Motor neuron (in vitro differentiated cells): ENCODE measurements at regions not wholly inside any gene's neighbourhood (a gene's known extent, or its start where the extent isn't known, plus 50 kb on each side); places are given as distances from the start of the nearest gene placed in this dataset.

Experiments
- ATAC-seq, 8 experiments: fragments of 200-7000 bp; cut with Tn5 transposase; replicated peaks in 6 of 8; 2 replicates each; pipeline ENCODE4 v1.8.0; 2021; ENCODE audit warnings: mild to moderate bottlenecking in 8 of 8, moderate library complexity in 8 of 8
- H3K27ac ChIP-seq, 2 donors: fragments of 250-450 bp; sonication (Bioruptor Pico); 2 replicates each; pipeline ENCODE4 v1.9.0; 2021; ENCODE audit warnings: antibody characterized with exemption in 2 of 2, mild to moderate bottlenecking in 2 of 2, moderate library complexity in 1 of 2
- H3K4me1 ChIP-seq, 2 donors: fragments of 250-450 bp; sonication (Bioruptor Pico); replicated peaks in 1 of 2; 2 replicates each; pipeline ENCODE4 v1.6.1; 2021; ENCODE audit warnings: antibody characterized with exemption in 2 of 2, mild to moderate bottlenecking in 2 of 2, moderate library complexity in 1 of 2
- H3K4me3 ChIP-seq, 5 donors: fragments of 250-450 bp; sonication (Bioruptor Pico); 2 replicates each; pipeline ENCODE4 v1.9.0; 2021; ENCODE audit warnings: antibody characterized with exemption in 5 of 5, mild to moderate bottlenecking in 5 of 5, moderate library complexity in 4 of 5
- WGBS, 10 experiments: fragments of 450-650 bp; shearing (Covaris generic); methylation state at CpG; one replicate each; pipeline ENCODE4 v1.0.0; 2022; 5-methylcytosine and 5-hydroxymethylcytosine counted together
- in situ Hi-C, 9 experiments: fragments of 400-800 bp; cut with MboI; loops; one replicate each; pipeline ENCODE4 v1.15.0; 2021; ENCODE audit warnings: low sequenced_read_pairs in 9 of 9, low pct_unique_long_range_greater_than_20kb in 2 of 9; ENCODE audit not compliant: unreplicated experiment in 9 of 9

GRCh38 chr1:30406996-30407864, 316.2 kb downstream of the MATN1 start:
- in situ Hi-C loops = loop anchor here in 3 of 9 experiments (5.0 kb wide), 1 partner anchor 1015 kb away; no protein-coding TSS in a partner anchor
- WGBS, 10 experiments = 50 to 80% (median 67%) methylated on average over 3 to 17 of the region's 18 CpGs; no CpG with 5 or more reads in 2 of the 10 experiments
- no peak overlapping the region for H3K4me3 ChIP-seq
- H3K27ac ChIP-seq = no peak overlapping the region
- peak in 5 of 8 experiments; percentile 49 to 77 (median 70) for ATAC-seq
- H3K4me1 ChIP-seq = peaks cover 0 to 17% of the 10 kb centered on the region in 2 donors

- no peak for ATAC-seq
- Histone ChIP-seq H3K4me1 (peaks cover 0 to 15% of the 10 kb centered on the region in 2 donors), H3K4me3 (no peak overlapping the region), H3K27ac (no peak overlapping the region)
- WGBS, 10 experiments = 20 to 100% (median 100%) methylated on average over 1 of the region's 8 CpGs; no CpG with 5 or more reads in 7 of the 10 experiments
- in situ Hi-C loops = loop anchor here in 3 of 9 experiments (5.0 kb wide), 1 partner anchor 1013 kb away; no protein-coding TSS in a partner anchor
Observed at GRCh38 chr1:30405631-30406212, 317.7 kb downstream of the MATN1 start.

GRCh38 chr1:30405081-30405480, 318.3 kb downstream of the MATN1 start:
- Histone ChIP-seq H3K4me3 (no peak overlapping the region), H3K27ac (no peak overlapping the region), H3K4me1 (peaks cover 0 to 18% of the 10 kb centered on the region in 2 donors)
- in situ Hi-C loops = loop anchor here in 3 of 9 experiments (5.0 kb wide), 1 partner anchor 1013 kb away; no protein-coding TSS in a partner anchor
- 60 to 81% (median 72%) methylated on average over 1 to 3 of the region's 4 CpGs; no CpG with 5 or more reads in 5 of the 10 experiments for WGBS, 10 experiments
- no peak for ATAC-seq

- ATAC-seq = no peak
- in situ Hi-C loops = no loop called here
- H3K4me3 ChIP-seq = no peak overlapping the region
- peaks cover 0 to 18% of the 10 kb centered on the region in 2 donors for H3K4me1 ChIP-seq
- no peak overlapping the region for H3K27ac ChIP-seq
- 47 to 76% (median 70%) methylated on average over 1 to 5 of the region's 8 CpGs; no CpG with 5 or more reads in 4 of the 10 experiments for WGBS, 10 experiments
Observed at GRCh38 chr1:30404341-30404740, 319.0 kb downstream of the MATN1 start.

GRCh38 chr1:30403726-30404125, 319.7 kb downstream of the MATN1 start:
- WGBS, 10 experiments = 38 to 100% (median 67%) methylated on average over 1 to 2 of the region's 2 CpGs; no CpG with 5 or more reads in 1 of the 10 experiments
- in situ Hi-C loops = no loop called here
- peaks cover 0 to 18% of the 10 kb centered on the region in 2 donors for H3K4me1 ChIP-seq
- ATAC-seq = no peak
- no peak overlapping the region for H3K27ac ChIP-seq
- H3K4me3 ChIP-seq = no peak overlapping the region

- peak in 1 of 8 experiments; percentile 10 for ATAC-seq
- H3K27ac ChIP-seq = no peak overlapping the region
- in situ Hi-C loops = no loop called here
- no peak overlapping the region for H3K4me3 ChIP-seq
- WGBS, 10 experiments = 24 to 90% (median 88%) methylated on average over 2 to 5 of the region's 10 CpGs; no CpG with 5 or more reads in 4 of the 10 experiments
- H3K4me1 ChIP-seq = peaks cover 0 to 18% of the 10 kb centered on the region in 2 donors
Observed at GRCh38 chr1:30403061-30403645, 320.2 kb downstream of the MATN1 start.

GRCh38 chr1:30402031-30402430, 321.4 kb downstream of the MATN1 start:
- Histone ChIP-seq H3K4me1 (peaks cover 0 to 16% of the 10 kb centered on the region in 2 donors), H3K4me3 (no peak overlapping the region), H3K27ac (no peak overlapping the region)
- in situ Hi-C loops = no loop called here
- no peak for ATAC-seq
- WGBS, 10 experiments = 20 to 90% (median 62%) methylated on average over 1 to 2 of the region's 2 CpGs; no CpG with 5 or more reads in 6 of the 10 experiments

GRCh38 chr1:30400507-30400906, 322.9 kb downstream of the MATN1 start:
- WGBS, 10 experiments = 67 to 86% (median 76%) methylated on average over 1 to 3 of the region's 4 CpGs; no CpG with 5 or more reads in 6 of the 10 experiments
- Histone ChIP-seq H3K27ac (no peak overlapping the region), H3K4me3 (no peak overlapping the region), H3K4me1 (peaks cover 0 to 8% of the 10 kb centered on the region in 2 donors)
- ATAC-seq = peak in 5 of 8 experiments; percentile 26 to 88 (median 71)
- in situ Hi-C loops = no loop called here

GRCh38 chr1:30399026-30399425, 324.4 kb downstream of the MATN1 start:
- no peak for ATAC-seq
- in situ Hi-C loops = loop anchor here in 1 of 9 experiments (25.0 kb wide), 1 partner anchor 1162 kb away; the partner anchor contains the start of genes MECR and PTPRU
- no peak overlapping the region for H3K27ac ChIP-seq
- H3K4me1 ChIP-seq = peaks cover 0 to 8% of the 10 kb centered on the region in 2 donors
- no peak overlapping the region for H3K4me3 ChIP-seq
- WGBS, 10 experiments = 8 to 78% (median 69%) methylated on average over 1 to 7 of the region's 7 CpGs; no CpG with 5 or more reads in 4 of the 10 experiments

GRCh38 chr1:30397576-30397975, 325.8 kb downstream of the MATN1 start:
- WGBS, 10 experiments = 20 to 100% (median 62%) methylated on average over 1 to 3 of the region's 6 CpGs; no CpG with 5 or more reads in 5 of the 10 experiments
- no peak overlapping the region for H3K27ac ChIP-seq
- in situ Hi-C loops = loop anchor here in 1 of 9 experiments (25.0 kb wide), 1 partner anchor 1160 kb away; the partner anchor contains the start of genes MECR and PTPRU
- ATAC-seq = no peak
- peaks cover 0 to 5% of the 10 kb centered on the region in 2 donors for H3K4me1 ChIP-seq
- no peak overlapping the region for H3K4me3 ChIP-seq

- no peak for ATAC-seq
- 40 to 100% (median 91%) methylated on average over 1 to 2 of the region's 2 CpGs; no CpG with 5 or more reads in 3 of the 10 experiments for WGBS, 10 experiments
- in situ Hi-C loops = loop anchor here in 1 of 9 experiments (25.0 kb wide), 1 partner anchor 1158 kb away; the partner anchor contains the start of genes MECR and PTPRU
- H3K4me1 ChIP-seq = peaks cover 0 to 3% of the 10 kb centered on the region in 2 donors
- H3K4me3 ChIP-seq = no peak overlapping the region
- no peak overlapping the region for H3K27ac ChIP-seq
Observed at GRCh38 chr1:30395631-30396030, 327.8 kb downstream of the MATN1 start.

GRCh38 chr1:30388386-30388785, 335.0 kb downstream of the MATN1 start:
- ATAC-seq = no peak
- in situ Hi-C loops = loop anchor here in 1 of 9 experiments (25.0 kb wide), 1 partner anchor 1151 kb away; the partner anchor contains the start of genes MECR and PTPRU
- Histone ChIP-seq H3K4me1 (peaks cover 12 to 18% of the 10 kb centered on the region in 2 donors), H3K27ac (no peak overlapping the region), H3K4me3 (no peak overlapping the region)
- WGBS, 10 experiments = 26 to 100% (median 76%) methylated on average over 1 to 4 of the region's 4 CpGs; no CpG with 5 or more reads in 1 of the 10 experiments
